HL-60 (cell line): ENCODE measurements at regions not wholly inside any gene's neighbourhood (a gene's known extent, or its start where the extent isn't known, plus 50 kb on each side); places are given as distances from the start of the nearest gene placed in this dataset.

Experiments used
- DNase-seq, 2 experiments: peaks; one replicate each; pipeline ENCODE4 v3.0.0-alpha.2; 2010 to 2020; ENCODE audit warnings: low read depth in 1 of 2, low spot score in 1 of 2
- H3K27ac ChIP-seq: fragments of 250-450 bp; sonication (Bioruptor Pico); replicated peaks from 2 replicates; pipeline ENCODE4 v1.5.1; 2020; ENCODE audit warnings: mild to moderate bottlenecking, moderate library complexity
- H3K27me3 ChIP-seq: fragments of 250-450 bp; sonication (Bioruptor Pico); 2 replicates; pipeline ENCODE4 v1.5.1; 2021; ENCODE audit warnings: mild to moderate bottlenecking, moderate library complexity; ENCODE audit not compliant: insufficient read depth, poor library complexity, severe bottlenecking
- H3K4me3 ChIP-seq: replicated peaks from 2 replicates; pipeline ENCODE4 v1.5.1; 2011; ENCODE audit warnings: mild to moderate bottlenecking, control low read depth, low read length; ENCODE audit not compliant: insufficient read depth
- CTCF ChIP-seq: IDR thresholded peaks from one replicate; pipeline ENCODE4 v1.5.1; 2011; ENCODE audit warnings: low read length, control low read depth, inconsistent platforms; ENCODE audit not compliant: insufficient read depth
- GABPA ChIP-seq: IDR thresholded peaks from 2 replicates; pipeline ENCODE4 v1.6.1; 2012; ENCODE audit warnings: low read depth
- POLR2AphosphoS5 ChIP-seq: IDR thresholded peaks from 2 replicates; pipeline ENCODE4 v1.6.1; 2012; ENCODE audit warnings: low read depth
- SPI1 ChIP-seq: IDR thresholded peaks from 2 replicates; pipeline ENCODE4 v1.6.1; 2012; ENCODE audit warnings: low read depth, mild to moderate bottlenecking, borderline replicate concordance
- TF ChIP-seq, protein P1 (sequence below): IDR thresholded peaks from 2 replicates; pipeline ENCODE4 v1.6.1; 2012; ENCODE audit warnings: low read depth; ENCODE audit not compliant: insufficient replicate concordance

DNA sequence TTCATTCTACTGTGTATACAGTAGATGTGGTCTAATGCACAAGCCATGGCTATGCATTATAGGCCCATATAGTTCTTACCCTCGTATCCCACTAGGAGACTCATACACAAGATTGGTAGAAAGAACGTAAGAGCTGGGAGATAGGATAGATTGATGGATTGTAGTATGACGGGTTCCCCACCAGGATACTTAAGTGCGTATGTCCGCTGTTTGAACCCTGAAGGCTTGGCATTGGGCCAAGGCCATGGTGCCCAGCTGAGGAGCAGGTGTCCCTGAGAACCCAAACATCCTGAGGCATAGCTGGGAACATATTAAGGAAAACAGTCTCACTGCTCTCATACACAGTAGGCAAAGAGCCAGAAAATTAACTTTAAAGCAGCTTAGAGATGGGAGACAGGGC lies 617.5 kb upstream of the KLF12 start:
- no peak overlapping the region for H3K27ac ChIP-seq

GRCh38 chr13:74747186-74747955 lies 613.2 kb upstream of the KLF12 start:
- H3K27me3 ChIP-seq = no peaks in the 10 kb centered on the region
- no peak overlapping the region for H3K27ac ChIP-seq
- DNase-seq = no peak
- TF ChIP-seq GABPA = no peak
- TF ChIP-seq SPI1 = no peak
- TF ChIP-seq CTCF = no peak
- TF ChIP-seq POLR2AphosphoS5 = no peak
- TF ChIP-seq, protein P1, sequence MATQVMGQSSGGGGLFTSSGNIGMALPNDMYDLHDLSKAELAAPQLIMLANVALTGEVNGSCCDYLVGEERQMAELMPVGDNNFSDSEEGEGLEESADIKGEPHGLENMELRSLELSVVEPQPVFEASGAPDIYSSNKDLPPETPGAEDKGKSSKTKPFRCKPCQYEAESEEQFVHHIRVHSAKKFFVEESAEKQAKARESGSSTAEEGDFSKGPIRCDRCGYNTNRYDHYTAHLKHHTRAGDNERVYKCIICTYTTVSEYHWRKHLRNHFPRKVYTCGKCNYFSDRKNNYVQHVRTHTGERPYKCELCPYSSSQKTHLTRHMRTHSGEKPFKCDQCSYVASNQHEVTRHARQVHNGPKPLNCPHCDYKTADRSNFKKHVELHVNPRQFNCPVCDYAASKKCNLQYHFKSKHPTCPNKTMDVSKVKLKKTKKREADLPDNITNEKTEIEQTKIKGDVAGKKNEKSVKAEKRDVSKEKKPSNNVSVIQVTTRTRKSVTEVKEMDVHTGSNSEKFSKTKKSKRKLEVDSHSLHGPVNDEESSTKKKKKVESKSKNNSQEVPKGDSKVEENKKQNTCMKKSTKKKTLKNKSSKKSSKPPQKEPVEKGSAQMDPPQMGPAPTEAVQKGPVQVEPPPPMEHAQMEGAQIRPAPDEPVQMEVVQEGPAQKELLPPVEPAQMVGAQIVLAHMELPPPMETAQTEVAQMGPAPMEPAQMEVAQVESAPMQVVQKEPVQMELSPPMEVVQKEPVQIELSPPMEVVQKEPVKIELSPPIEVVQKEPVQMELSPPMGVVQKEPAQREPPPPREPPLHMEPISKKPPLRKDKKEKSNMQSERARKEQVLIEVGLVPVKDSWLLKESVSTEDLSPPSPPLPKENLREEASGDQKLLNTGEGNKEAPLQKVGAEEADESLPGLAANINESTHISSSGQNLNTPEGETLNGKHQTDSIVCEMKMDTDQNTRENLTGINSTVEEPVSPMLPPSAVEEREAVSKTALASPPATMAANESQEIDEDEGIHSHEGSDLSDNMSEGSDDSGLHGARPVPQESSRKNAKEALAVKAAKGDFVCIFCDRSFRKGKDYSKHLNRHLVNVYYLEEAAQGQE = no peak
- H3K4me3 ChIP-seq = no peak overlapping the region

More for the DNA sequence above, 617.5 kb upstream of the KLF12 start:
- no peak for DNase-seq
- Histone ChIP-seq H3K27me3 (no peaks in the 10 kb centered on the region), H3K4me3 (no peak overlapping the region)
- no peak for TF ChIP-seq CTCF
- TF ChIP-seq, protein P1 = no peak
- no peak for TF ChIP-seq GABPA
- TF ChIP-seq POLR2AphosphoS5 = no peak
- TF ChIP-seq SPI1 = no peak

DNA sequence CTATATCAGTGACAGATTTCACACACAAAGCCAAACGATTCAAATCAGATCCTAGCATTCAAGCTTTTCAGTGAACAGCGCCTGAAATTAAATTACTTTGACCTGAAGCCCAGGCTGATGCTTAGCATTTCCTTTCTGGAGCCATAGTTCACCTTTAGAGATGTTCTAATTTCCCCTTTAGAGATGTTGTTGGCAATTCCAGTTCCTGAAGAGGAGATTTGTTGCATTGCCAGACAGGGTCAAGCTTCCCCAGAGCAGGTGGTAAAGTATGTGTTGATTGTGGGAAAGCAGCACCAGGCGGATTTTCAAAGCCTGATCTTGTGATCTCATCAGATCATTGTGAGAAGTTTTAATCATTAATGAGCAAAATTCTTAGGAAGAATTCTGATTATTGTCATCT lies 609.8 kb upstream of the KLF12 start:
- TF ChIP-seq SPI1 = no peak
- TF ChIP-seq CTCF = no peak
- TF ChIP-seq, protein P1 = no peak
- TF ChIP-seq GABPA = no peak
- TF ChIP-seq POLR2AphosphoS5 = no peak
- no peak overlapping the region for H3K27ac ChIP-seq
- no peak for DNase-seq
- no peaks in the 10 kb centered on the region for H3K27me3 ChIP-seq
- no peak overlapping the region for H3K4me3 ChIP-seq
